Breast epithelium (tissue), 4 donors: ENCODE measurements at regions not wholly inside any gene's neighbourhood (a gene's known extent, or its start where the extent isn't known, plus 50 kb on each side); places are given as distances from the start of the nearest gene placed in this dataset.

Experiments used
- DNase-seq, 2 donors: peaks; one replicate each; pipeline ENCODE4 v3.0.0-alpha.2; 2019; ENCODE audit warnings: low spot score in 2 of 2
- H3K27ac ChIP-seq, 2 donors: fragments of 200-600 bp; sonication (generic) in 1 of 2; one replicate each; pipeline ENCODE4 v1.5.1; 2016 to 2019; ENCODE audit warnings: mild to moderate bottlenecking in 1 of 2
- H3K27me3 ChIP-seq, 2 donors: fragments of 200-600 bp; sonication (generic) in 1 of 2; one replicate each; pipeline versions ENCODE4 v1.5.1 to v1.6.0; 2017 to 2019; ENCODE audit warnings: control low read depth in 1 of 2, mild to moderate bottlenecking in 1 of 2
- H3K36me3 ChIP-seq: fragments of 200-600 bp; one replicate; pipeline ENCODE4 v1.5.1; 2019
- H3K4me1 ChIP-seq, 2 donors: fragments of 200-600 bp; sonication (generic); one replicate each; pipeline ENCODE4 v1.5.1; 2016 to 2019; ENCODE audit warnings: control low read depth in 1 of 2
- H3K4me3 ChIP-seq, 3 donors: fragments of 200-600 bp; sonication (generic); 1 replicate in 2 of 3; 2 replicates in 1 of 3; pipeline ENCODE4 v1.5.1; 2016 to 2019; ENCODE audit warnings: mild to moderate bottlenecking in 3 of 3, moderate library complexity in 2 of 3
- H3K9me3 ChIP-seq, 2 donors: fragments of 200-600 bp; sonication (generic) in 1 of 2; one replicate each; pipeline ENCODE4 v1.5.1; 2016 to 2019; ENCODE audit warnings: control low read depth in 1 of 2
- POLR2A ChIP-seq: fragments of 450-650 bp; IDR thresholded peaks from one replicate; pipeline ENCODE4 v1.6.1; 2016; ENCODE audit warnings: antibody characterized with exemption, mild to moderate bottlenecking, moderate library complexity
- POLR2AphosphoS5 ChIP-seq, 3 donors: sonication (generic); formaldehyde crosslinking; IDR thresholded peaks; one replicate each; pipeline ENCODE4 v1.6.1; 2017; ENCODE audit warnings: antibody characterized with exemption in 3 of 3
- intact Hi-C: fragments of 100-400 bp; cut with DNase I; formaldehyde crosslinking; loops from one replicate; pipeline ENCODE4 v1.15.1; 2023; ENCODE audit warnings: low total_unique reads
- TF ChIP-seq, protein P1 (sequence below), 3 donors: fragments of 450-650 bp; IDR thresholded peaks; one replicate each; pipeline ENCODE4 v1.5.1; 2016 to 2017; ENCODE audit warnings: antibody characterized with exemption in 3 of 3, mild to moderate bottlenecking in 3 of 3, moderate library complexity in 3 of 3

DNA sequence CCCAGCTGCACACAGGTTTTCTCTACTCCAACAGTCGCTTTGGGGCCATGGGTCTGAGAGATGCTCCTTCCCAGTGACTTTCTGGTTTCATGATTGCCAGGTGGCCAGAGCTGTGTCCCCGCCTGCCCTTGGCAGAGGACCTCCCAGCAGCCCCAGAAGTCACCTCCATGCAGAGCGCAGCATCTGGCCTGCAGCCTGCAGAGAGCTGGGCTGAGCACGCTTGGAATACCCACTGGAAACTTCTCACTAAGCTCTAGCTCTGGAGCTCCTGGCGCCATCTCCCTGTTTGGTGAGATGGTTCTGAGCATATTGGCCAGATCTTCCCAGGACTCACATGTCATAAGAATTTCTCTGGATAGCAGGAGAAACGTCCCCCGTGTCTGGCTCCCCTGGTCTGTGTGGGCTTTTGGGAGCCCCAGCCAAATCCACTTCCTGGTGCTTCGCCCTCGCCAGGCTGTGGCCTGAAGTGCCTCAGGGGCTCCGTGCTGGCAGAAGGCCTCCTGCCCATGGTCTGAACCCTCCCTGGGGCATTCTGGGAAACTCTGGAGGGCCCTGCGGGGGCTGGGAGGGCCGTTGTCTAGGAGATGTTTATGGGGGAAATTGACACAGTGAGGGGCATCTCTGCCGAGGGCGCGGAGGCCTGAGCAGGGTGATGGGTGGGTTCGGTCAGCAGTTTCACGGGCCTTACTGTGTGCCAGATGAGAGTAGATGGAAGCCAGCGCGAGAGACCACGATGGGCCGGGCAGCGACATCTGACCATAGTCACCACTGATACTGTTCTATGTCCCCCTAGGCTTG, 73.2 kb upstream of the CIBAR2 start:
- TF ChIP-seq POLR2A (no peak), POLR2AphosphoS5 (IDR thresholded peaks at IDR 0.05) (no peak)
- TF ChIP-seq, protein P1, sequence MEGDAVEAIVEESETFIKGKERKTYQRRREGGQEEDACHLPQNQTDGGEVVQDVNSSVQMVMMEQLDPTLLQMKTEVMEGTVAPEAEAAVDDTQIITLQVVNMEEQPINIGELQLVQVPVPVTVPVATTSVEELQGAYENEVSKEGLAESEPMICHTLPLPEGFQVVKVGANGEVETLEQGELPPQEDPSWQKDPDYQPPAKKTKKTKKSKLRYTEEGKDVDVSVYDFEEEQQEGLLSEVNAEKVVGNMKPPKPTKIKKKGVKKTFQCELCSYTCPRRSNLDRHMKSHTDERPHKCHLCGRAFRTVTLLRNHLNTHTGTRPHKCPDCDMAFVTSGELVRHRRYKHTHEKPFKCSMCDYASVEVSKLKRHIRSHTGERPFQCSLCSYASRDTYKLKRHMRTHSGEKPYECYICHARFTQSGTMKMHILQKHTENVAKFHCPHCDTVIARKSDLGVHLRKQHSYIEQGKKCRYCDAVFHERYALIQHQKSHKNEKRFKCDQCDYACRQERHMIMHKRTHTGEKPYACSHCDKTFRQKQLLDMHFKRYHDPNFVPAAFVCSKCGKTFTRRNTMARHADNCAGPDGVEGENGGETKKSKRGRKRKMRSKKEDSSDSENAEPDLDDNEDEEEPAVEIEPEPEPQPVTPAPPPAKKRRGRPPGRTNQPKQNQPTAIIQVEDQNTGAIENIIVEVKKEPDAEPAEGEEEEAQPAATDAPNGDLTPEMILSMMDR (IDR thresholded peaks at IDR 0.05) = no peak
- no peak for DNase-seq
- intact Hi-C loops = no loop called here
- no peaks in the 10 kb centered on the region for H3K27me3 ChIP-seq
- H3K36me3 ChIP-seq = no peaks in the 10 kb centered on the region
- H3K9me3 ChIP-seq = peaks cover 5 to 6% of the 10 kb centered on the region in 2 donors
- H3K4me1 ChIP-seq = no peaks in the 10 kb centered on the region
- peak overlapping the region in 1 of 2 donors; percentile 61 for H3K27ac ChIP-seq
- H3K4me3 ChIP-seq = no peak overlapping the region

DNA sequence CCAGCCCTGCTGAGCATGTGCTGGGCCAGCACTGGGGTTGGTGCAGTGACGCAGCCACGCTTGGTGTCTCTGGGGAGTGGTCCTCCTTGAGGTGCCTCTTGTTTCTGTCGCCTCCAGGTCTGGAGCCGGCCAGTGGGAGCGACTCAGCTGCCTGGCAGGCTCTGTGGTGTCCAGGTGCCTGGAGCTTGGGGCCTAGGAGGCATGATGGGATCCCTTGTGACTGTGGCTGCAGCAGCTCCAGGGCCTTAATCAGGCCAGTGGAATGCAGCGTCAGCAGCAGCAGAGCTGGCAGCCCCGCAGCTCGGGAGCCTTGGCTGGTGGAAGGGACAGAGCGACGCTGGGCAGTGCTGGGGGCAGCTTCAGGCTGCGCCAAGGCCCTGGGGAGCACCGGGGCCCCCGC, 74.7 kb upstream of the CIBAR2 start:
- Histone ChIP-seq H3K4me1 (no peaks in the 10 kb centered on the region), H3K4me3 (no peak overlapping the region), H3K36me3 (no peaks in the 10 kb centered on the region), H3K27ac (peak overlapping the region in 1 of 2 donors; percentile 34), H3K9me3 (peaks cover 5 to 6% of the 10 kb centered on the region in 2 donors), H3K27me3 (no peaks in the 10 kb centered on the region)
- DNase-seq = no peak
- TF ChIP-seq POLR2A (no peak), POLR2AphosphoS5 (IDR thresholded peaks at IDR 0.05) (no peak)
- TF ChIP-seq, protein P1 (IDR thresholded peaks at IDR 0.05) = no peak
- intact Hi-C loops = no loop called here

DNA sequence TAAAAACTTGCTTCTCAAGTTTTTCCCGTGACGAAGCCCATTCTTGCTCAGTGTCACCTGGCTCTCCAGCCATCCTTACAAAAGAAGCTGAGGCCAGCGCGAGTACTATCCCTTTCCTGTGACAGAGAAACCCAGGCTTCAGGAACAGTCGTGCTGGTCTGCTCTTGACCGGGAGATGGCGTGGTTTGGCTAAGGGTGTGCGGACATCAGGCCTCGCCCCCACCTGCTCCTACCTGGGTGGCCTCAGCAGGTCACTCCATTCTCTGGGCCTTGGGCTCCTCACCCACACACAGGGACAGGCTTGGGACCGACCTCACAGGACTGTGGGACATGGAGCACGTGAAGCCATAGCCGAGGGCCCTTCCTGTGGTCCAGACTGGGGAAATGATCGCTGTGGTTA, 75.2 kb upstream of the CIBAR2 start:
- no peaks in the 10 kb centered on the region for H3K27me3 ChIP-seq
- peak overlapping the region in 1 of 2 donors; percentile 27 for H3K27ac ChIP-seq
- no peaks in the 10 kb centered on the region for H3K36me3 ChIP-seq
- intact Hi-C loops = no loop called here
- TF ChIP-seq POLR2A = no peak
- TF ChIP-seq, protein P1 (IDR thresholded peaks at IDR 0.05) = no peak
- TF ChIP-seq POLR2AphosphoS5 (IDR thresholded peaks at IDR 0.05) = no peak
- H3K4me1 ChIP-seq = no peaks in the 10 kb centered on the region
- no peak overlapping the region for H3K4me3 ChIP-seq
- DNase-seq = no peak
- peaks cover 5 to 6% of the 10 kb centered on the region in 2 donors for H3K9me3 ChIP-seq

DNA sequence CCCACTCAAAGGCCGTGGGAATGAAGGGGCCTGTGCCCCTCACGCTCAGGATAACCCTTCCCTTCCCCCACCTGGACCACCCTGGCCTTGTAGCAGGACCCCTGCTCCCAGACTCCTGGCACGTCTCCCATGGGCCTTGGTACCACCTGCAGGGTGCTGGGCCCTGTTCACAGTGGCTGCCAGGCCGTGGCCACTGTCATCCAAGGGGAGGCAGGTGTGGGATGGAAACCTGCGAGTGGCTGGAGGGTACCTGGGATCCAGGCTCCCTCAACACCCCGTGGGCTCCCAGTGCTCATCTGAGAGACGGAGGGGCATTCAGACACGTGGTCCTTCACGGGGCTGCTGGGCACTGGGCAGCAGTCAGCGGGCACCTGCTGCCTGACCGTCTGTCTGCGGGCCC, 75.6 kb upstream of the CIBAR2 start:
- Histone ChIP-seq H3K4me1 (no peaks in the 10 kb centered on the region), H3K27ac (peak overlapping the region in 1 of 2 donors; percentile 27), H3K4me3 (no peak overlapping the region), H3K27me3 (no peaks in the 10 kb centered on the region), H3K9me3 (peaks cover 5 to 6% of the 10 kb centered on the region in 2 donors), H3K36me3 (no peaks in the 10 kb centered on the region)
- TF ChIP-seq, protein P1 (IDR thresholded peaks at IDR 0.05) = no peak
- TF ChIP-seq POLR2AphosphoS5 (IDR thresholded peaks at IDR 0.05) (no peak), POLR2A (no peak)
- intact Hi-C loops = no loop called here
- no peak for DNase-seq

DNA sequence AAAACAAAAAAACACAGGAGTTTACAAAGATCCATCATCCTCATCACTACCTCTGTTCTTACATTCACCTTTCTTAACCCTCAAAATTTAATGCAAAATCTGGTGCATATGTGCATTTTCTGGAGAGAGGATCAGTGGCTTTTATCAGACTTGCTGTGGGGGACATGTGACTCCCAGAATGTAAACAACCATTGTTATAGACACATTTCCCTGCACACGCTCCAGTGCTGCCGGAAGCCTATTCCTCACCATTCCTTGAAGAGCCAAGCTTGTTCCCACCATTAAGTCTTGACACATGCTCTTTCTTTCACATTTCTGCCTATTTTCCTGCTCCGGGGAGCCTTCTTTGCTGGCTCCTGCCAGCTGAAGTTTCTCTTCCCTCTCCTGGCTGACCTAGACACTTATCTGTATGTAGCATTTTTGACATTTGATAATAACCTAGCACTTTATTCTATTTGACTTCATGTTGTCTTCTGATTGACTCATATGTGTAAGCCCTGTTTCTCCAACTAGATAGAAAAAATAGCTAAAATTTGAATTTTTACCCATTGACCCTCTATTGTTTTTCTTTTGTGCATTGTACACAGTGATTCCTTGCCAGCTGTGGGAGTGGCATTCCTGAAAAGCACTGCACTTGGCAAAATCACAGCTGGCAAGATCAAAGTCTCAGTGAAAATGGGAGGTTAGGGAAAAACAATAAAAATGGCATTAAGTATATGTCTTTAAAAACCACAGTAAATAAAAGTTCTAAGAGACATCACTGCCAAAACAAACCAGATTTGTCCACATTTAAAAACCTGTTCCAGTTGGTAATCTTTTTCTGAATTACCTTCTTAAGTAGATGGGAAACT, 76.8 kb upstream of the CIBAR2 start:
- intact Hi-C loops = no loop called here
- Histone ChIP-seq H3K27ac (no peak overlapping the region), H3K36me3 (no peaks in the 10 kb centered on the region), H3K27me3 (no peaks in the 10 kb centered on the region), H3K4me3 (no peak overlapping the region), H3K9me3 (peaks cover 3 to 5% of the 10 kb centered on the region in 2 donors), H3K4me1 (no peaks in the 10 kb centered on the region)
- TF ChIP-seq, protein P1 (IDR thresholded peaks at IDR 0.05) = no peak
- TF ChIP-seq POLR2A = no peak
- no peak for TF ChIP-seq POLR2AphosphoS5 (IDR thresholded peaks at IDR 0.05)
- no peak for DNase-seq
